Mammary epithelial cell (primary cell): ENCODE measurements at regions not wholly inside any gene's neighbourhood (a gene's known extent, or its start where the extent isn't known, plus 50 kb on each side); places are given as distances from the start of the nearest gene placed in this dataset.

Experiments used
- CTCF ChIP-seq, 2 donors: IDR thresholded peaks in 1 of 2; conservative IDR thresholded peaks in 1 of 2; 2 replicates each; pipeline ENCODE4 v1.5.1; 2011 to 2012; ENCODE audit warnings: inconsistent platforms in 2 of 2, low read length in 2 of 2, mild to moderate bottlenecking in 2 of 2, control low read depth in 1 of 2, low read depth in 1 of 2; ENCODE audit not compliant: insufficient read depth in 1 of 2; ENCODE audit errors: extremely low read depth in 1 of 2
- EZH2 ChIP-seq: IDR thresholded peaks from 2 replicates; pipeline ENCODE4 v1.6.1; 2012; ENCODE audit warnings: low read length, inconsistent platforms, borderline replicate concordance

GRCh38 chr1:73765551-73766233 is 432.3 kb downstream of the LRRIQ3 start:
- TF ChIP-seq CTCF (conservative IDR thresholded peaks at IDR 0.05 in 1 of 2, IDR thresholded peaks at IDR 0.05 in 1 of 2; ENCODE audit: extremely low read depth in 1 of 2, insufficient read depth in 1 of 2, low read depth in 1 of 2, low read length in 2 of 2) (no peak), EZH2 (no peak)
